ENCODE measurements at regions not wholly inside any gene's neighbourhood (a gene's known extent, or its start where the extent isn't known, plus 50 kb on each side); places are given as distances from the start of the nearest gene placed in this dataset.

DNA sequence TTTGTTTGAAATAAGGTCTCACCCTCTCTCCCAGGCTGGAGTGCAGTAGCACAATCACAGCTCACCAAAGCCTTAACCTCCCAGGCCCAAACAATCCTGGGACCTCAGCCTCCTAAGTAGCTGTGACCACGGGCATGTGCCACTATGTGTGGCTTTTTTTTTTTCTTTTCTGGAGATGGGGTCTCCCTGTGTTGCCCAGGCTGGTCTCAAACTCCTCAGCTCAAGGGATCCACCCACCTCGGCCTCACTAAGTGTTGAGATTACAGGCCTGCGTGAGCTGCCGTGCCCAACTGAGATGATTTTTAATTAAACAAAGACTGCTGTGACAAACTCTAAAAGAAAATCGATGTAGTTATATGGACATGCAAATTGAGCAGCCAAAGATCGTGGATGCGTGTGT lies 768.4 kb upstream of the ADGRL2 start:
- no peak for TF ChIP-seq CTCF (IDR thresholded peaks at IDR 0.05; ENCODE audit: low read depth, low read length, missing input control)
- no peak for TF ChIP-seq SP1 (IDR thresholded peaks at IDR 0.05)
- no peak for TF ChIP-seq MAX (IDR thresholded peaks at IDR 0.05)
- TF ChIP-seq GABPA (IDR thresholded peaks at IDR 0.05 in 1 of 2, conservative IDR thresholded peaks at IDR 0.05 in 1 of 2): no peak
- TF ChIP-seq, protein P1, sequence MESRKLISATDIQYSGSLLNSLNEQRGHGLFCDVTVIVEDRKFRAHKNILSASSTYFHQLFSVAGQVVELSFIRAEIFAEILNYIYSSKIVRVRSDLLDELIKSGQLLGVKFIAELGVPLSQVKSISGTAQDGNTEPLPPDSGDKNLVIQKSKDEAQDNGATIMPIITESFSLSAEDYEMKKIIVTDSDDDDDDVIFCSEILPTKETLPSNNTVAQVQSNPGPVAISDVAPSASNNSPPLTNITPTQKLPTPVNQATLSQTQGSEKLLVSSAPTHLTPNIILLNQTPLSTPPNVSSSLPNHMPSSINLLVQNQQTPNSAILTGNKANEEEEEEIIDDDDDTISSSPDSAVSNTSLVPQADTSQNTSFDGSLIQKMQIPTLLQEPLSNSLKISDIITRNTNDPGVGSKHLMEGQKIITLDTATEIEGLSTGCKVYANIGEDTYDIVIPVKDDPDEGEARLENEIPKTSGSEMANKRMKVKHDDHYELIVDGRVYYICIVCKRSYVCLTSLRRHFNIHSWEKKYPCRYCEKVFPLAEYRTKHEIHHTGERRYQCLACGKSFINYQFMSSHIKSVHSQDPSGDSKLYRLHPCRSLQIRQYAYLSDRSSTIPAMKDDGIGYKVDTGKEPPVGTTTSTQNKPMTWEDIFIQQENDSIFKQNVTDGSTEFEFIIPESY (IDR thresholded peaks at IDR 0.05): no peak
- no peak for TF ChIP-seq REST (IDR thresholded peaks at IDR 0.05)
- TF ChIP-seq YY1 (IDR thresholded peaks at IDR 0.05): no peak
- TF ChIP-seq JUND (IDR thresholded peaks at IDR 0.05): no peak
- TF ChIP-seq RXRA (IDR thresholded peaks at IDR 0.05): no peak
- no peak for TF ChIP-seq TAF1 (conservative IDR thresholded peaks at IDR 0.05)
- TF ChIP-seq, protein P2, sequence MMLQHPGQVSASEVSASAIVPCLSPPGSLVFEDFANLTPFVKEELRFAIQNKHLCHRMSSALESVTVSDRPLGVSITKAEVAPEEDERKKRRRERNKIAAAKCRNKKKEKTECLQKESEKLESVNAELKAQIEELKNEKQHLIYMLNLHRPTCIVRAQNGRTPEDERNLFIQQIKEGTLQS (IDR thresholded peaks at IDR 0.05): no peak

All from liver (tissue), 3 donors.